NCI-H2107 treated with DMSO at 0.1 percent for 48 hours (cell line): ENCODE measurements at regions not wholly inside any gene's neighbourhood (a gene's known extent, or its start where the extent isn't known, plus 50 kb on each side); places are given as distances from the start of the nearest gene placed in this dataset.

Source experiments
- DNase-seq: peaks from one replicate; lab custom pipeline; 2025; ENCODE audit not compliant: unreplicated experiment; lab: John Stamatoyannopoulos, UW

GRCh38 chr9:118561051-118561450, 808.2 kb downstream of the BRINP1 start:
- no peak for DNase-seq

- DNase-seq, result no peak
These were observed 805.6 kb downstream of the BRINP1 start for GRCh38 chr9:118563677-118564076.

GRCh38 chr9:118567861-118568260, 801.4 kb downstream of the BRINP1 start:
- DNase-seq, result no peak

- DNase-seq, result no peak
These were observed 800.5 kb downstream of the BRINP1 start for GRCh38 chr9:118568704-118569103.

GRCh38 chr9:118569148-118569547, 800.1 kb downstream of the BRINP1 start:
- no peak for DNase-seq

- no peak for DNase-seq
These were observed 799.2 kb downstream of the BRINP1 start for GRCh38 chr9:118570066-118570465.

GRCh38 chr9:118575341-118576070, 793.7 kb downstream of the BRINP1 start:
- no peak for DNase-seq

GRCh38 chr9:118577121-118577520, 792.1 kb downstream of the BRINP1 start:
- DNase-seq, result no peak

- DNase-seq, result no peak
These were observed 790.8 kb downstream of the BRINP1 start for GRCh38 chr9:118578467-118578866.

GRCh38 chr9:118583414-118583813, 785.8 kb downstream of the BRINP1 start:
- DNase-seq, result no peak

- no peak for DNase-seq
These were observed 782.3 kb downstream of the BRINP1 start for GRCh38 chr9:118586978-118587377.

GRCh38 chr9:118594428-118594827, 774.8 kb downstream of the BRINP1 start:
- DNase-seq, result no peak

GRCh38 chr9:118595719-118596305, 773.4 kb downstream of the BRINP1 start:
- peak; percentile 33 for DNase-seq

GRCh38 chr9:118596374-118597015, 772.7 kb downstream of the BRINP1 start:
- DNase-seq, result no peak

- DNase-seq, result no peak
These were observed 762.6 kb downstream of the BRINP1 start for GRCh38 chr9:118606668-118607067.

GRCh38 chr9:118609355-118610044, 759.7 kb downstream of the BRINP1 start:
- DNase-seq, result no peak

GRCh38 chr9:118612201-118612600, 757.0 kb downstream of the BRINP1 start:
- no peak for DNase-seq

GRCh38 chr9:118613996-118614395, 755.2 kb downstream of the BRINP1 start:
- no peak for DNase-seq

GRCh38 chr9:118618084-118618483, 751.2 kb downstream of the BRINP1 start:
- DNase-seq, result no peak

- no peak for DNase-seq
These were observed 750.4 kb downstream of the BRINP1 start for GRCh38 chr9:118618849-118619248.

GRCh38 chr9:118624608-118625007, 744.6 kb downstream of the BRINP1 start:
- no peak for DNase-seq

- no peak for DNase-seq
These were observed 739.2 kb downstream of the BRINP1 start for GRCh38 chr9:118630079-118630478.
